ENCODE measurements at regions not wholly inside any gene's neighbourhood (a gene's known extent, or its start where the extent isn't known, plus 50 kb on each side); places are given as distances from the start of the nearest gene placed in this dataset.

GRCh38 chr6:7042056-7042653 is 65.6 kb upstream of the RREB1 start:
- peak; percentile 27 for DNase-seq

- DNase-seq, result no peak
Observed at GRCh38 chr6:7042654-7043545, 64.9 kb upstream of the RREB1 start.

GRCh38 chr6:7045331-7045730 is 62.4 kb upstream of the RREB1 start:
- DNase-seq, result no peak

GRCh38 chr6:7045746-7046145 is 62.0 kb upstream of the RREB1 start:
- no peak for DNase-seq

- DNase-seq, result no peak
Observed at GRCh38 chr6:7047128-7047527, 60.6 kb upstream of the RREB1 start.

- DNase-seq, result no peak
Observed at GRCh38 chr6:7047966-7048365, 59.8 kb upstream of the RREB1 start.

GRCh38 chr6:7048894-7049293 is 58.9 kb upstream of the RREB1 start:
- no peak for DNase-seq

GRCh38 chr6:7050004-7050403 is 57.8 kb upstream of the RREB1 start:
- DNase-seq, result no peak

GRCh38 chr6:7050872-7051779 is 56.6 kb upstream of the RREB1 start:
- DNase-seq, result peak; percentile 35

GRCh38 chr6:7051780-7052442 is 55.9 kb upstream of the RREB1 start:
- DNase-seq, result peak; percentile 50

- no peak for DNase-seq
Observed at GRCh38 chr6:7052443-7053011, 55.2 kb upstream of the RREB1 start.

GRCh38 chr6:7053125-7053774 is 54.5 kb upstream of the RREB1 start:
- no peak for DNase-seq
